Breast epithelium (tissue), 3 donors: ENCODE measurements at regions not wholly inside any gene's neighbourhood (a gene's known extent, or its start where the extent isn't known, plus 50 kb on each side); places are given as distances from the start of the nearest gene placed in this dataset.
"Not testable (repeated sequence)": the region's sequence is repeated elsewhere in the genome, so short reads cannot be mapped to it uniquely, and the experiment has no call there.

Experiments
- POLR2A ChIP-seq: fragments of 450-650 bp; IDR thresholded peaks from one replicate; pipeline ENCODE4 v1.6.1; 2016; ENCODE audit warnings: antibody characterized with exemption, mild to moderate bottlenecking, moderate library complexity
- TF ChIP-seq, protein P1 (sequence below), 3 donors: fragments of 450-650 bp; IDR thresholded peaks; one replicate each; pipeline ENCODE4 v1.5.1; 2016 to 2017; ENCODE audit warnings: antibody characterized with exemption in 3 of 3, mild to moderate bottlenecking in 3 of 3, moderate library complexity in 3 of 3

DNA sequence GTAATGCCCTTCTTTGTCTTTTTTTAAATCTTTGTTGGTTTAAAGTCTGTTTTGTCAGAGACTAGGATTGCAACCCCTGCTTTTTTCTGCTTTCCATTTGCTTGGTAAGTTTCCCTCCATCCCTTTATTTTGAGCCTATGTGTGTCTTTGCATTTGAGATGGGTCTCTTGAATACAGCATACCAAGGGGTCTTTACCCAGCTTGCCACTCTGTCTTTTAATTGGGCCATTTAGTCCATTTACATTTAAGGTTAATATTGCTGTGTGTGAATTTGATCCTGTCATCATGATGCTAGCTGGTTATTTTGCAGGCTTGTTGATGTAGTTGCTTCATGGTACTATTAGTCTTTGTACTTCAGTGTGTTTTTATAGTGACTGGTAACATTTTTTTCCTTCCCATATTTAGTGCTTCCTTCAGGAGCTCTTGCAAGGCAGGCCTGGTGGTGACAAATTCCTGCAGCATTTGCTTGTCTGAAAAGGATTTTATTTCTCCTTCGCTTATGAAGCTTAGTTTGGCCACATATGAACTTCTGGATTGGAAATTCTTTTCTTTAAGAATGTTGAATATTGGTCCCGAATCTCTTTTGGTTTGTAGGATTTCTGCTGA is 215.0 kb downstream of the CYB561 start:
- TF ChIP-seq, protein P1, sequence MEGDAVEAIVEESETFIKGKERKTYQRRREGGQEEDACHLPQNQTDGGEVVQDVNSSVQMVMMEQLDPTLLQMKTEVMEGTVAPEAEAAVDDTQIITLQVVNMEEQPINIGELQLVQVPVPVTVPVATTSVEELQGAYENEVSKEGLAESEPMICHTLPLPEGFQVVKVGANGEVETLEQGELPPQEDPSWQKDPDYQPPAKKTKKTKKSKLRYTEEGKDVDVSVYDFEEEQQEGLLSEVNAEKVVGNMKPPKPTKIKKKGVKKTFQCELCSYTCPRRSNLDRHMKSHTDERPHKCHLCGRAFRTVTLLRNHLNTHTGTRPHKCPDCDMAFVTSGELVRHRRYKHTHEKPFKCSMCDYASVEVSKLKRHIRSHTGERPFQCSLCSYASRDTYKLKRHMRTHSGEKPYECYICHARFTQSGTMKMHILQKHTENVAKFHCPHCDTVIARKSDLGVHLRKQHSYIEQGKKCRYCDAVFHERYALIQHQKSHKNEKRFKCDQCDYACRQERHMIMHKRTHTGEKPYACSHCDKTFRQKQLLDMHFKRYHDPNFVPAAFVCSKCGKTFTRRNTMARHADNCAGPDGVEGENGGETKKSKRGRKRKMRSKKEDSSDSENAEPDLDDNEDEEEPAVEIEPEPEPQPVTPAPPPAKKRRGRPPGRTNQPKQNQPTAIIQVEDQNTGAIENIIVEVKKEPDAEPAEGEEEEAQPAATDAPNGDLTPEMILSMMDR (IDR thresholded peaks at IDR 0.05) = not testable (repeated sequence)
- TF ChIP-seq POLR2A = not testable (repeated sequence)
